Mucosa of descending colon (tissue), 3 donors: ENCODE measurements at regions not wholly inside any gene's neighbourhood (a gene's known extent, or its start where the extent isn't known, plus 50 kb on each side); places are given as distances from the start of the nearest gene placed in this dataset.
A peak's percentile ranks its signal among the peaks of the same experiment; 100 is the strongest.

Experiments
- ATAC-seq: fragments of 200-7000 bp; cut with Tn5 transposase; one replicate; pipeline ENCODE4 v1.9.1; 2020; ENCODE audit warnings: mild to moderate bottlenecking, moderate library complexity
- DNase-seq, 3 donors: peaks; one replicate each; pipeline ENCODE4 v3.0.0-alpha.2; 2020
- H3K36me3 ChIP-seq: fragments of 200-600 bp; one replicate; pipeline ENCODE4 v1.8.0; 2021; ENCODE audit warnings: low read depth, mild to moderate bottlenecking
- H3K4me1 ChIP-seq: fragments of 200-600 bp; one replicate; pipeline ENCODE4 v1.8.0; 2021; ENCODE audit warnings: low read depth, mild to moderate bottlenecking
- H3K4me3 ChIP-seq: fragments of 200-600 bp; one replicate; pipeline ENCODE4 v1.8.0; 2021; ENCODE audit warnings: mild to moderate bottlenecking
- H3K9me3 ChIP-seq: fragments of 200-600 bp; one replicate; pipeline ENCODE4 v1.8.0; 2021; ENCODE audit warnings: mild to moderate bottlenecking
- intact Hi-C, 2 donors: fragments of 100-400 bp; cut with DNase I in 1 of 2; cut with micrococcal nuclease in 1 of 2; formaldehyde crosslinking; loops; one replicate each; pipeline versions ENCODE4 v1.11.0 to v1.11.1; 2022; cut with DNase I, micrococcal nuclease
- TF ChIP-seq, protein P1 (sequence below): fragments of 200-600 bp; IDR thresholded peaks from one replicate; pipeline ENCODE4 v1.8.0; 2022; ENCODE audit warnings: antibody characterized with exemption, mild to moderate bottlenecking
- donor health status: DM: no; HTN: no; CAD: no; lungs with moderate emphysema.
- donor health status: DM: no; HTN: no; CAD: no.
- donor health status: DM: no; HTN: yes; CAD: no.

DNA sequence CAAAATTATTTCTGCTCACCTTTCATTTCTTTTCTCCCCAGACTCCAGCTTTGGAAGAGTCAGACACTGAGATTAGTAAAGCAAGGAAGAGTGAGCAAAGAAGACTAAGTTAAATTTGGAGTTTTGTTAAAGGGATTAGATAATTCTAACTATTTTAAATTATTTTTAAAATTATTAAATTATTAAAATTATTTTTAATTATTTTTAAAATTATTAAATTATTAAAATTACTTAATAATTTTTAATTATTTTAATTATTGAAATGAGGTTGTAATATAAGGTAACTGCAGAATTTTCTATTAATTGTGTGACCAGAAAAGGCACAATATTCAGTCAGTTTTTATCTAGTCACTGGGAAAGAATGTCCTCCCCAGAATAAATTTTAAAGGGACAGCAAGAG is 185.0 kb upstream of the EOMES start:
- Histone ChIP-seq H3K4me1 (no peaks in the 10 kb centered on the region), H3K9me3 (no peaks in the 10 kb centered on the region), H3K4me3 (no peak overlapping the region), H3K36me3 (no peaks in the 10 kb centered on the region)
- TF ChIP-seq, protein P1, sequence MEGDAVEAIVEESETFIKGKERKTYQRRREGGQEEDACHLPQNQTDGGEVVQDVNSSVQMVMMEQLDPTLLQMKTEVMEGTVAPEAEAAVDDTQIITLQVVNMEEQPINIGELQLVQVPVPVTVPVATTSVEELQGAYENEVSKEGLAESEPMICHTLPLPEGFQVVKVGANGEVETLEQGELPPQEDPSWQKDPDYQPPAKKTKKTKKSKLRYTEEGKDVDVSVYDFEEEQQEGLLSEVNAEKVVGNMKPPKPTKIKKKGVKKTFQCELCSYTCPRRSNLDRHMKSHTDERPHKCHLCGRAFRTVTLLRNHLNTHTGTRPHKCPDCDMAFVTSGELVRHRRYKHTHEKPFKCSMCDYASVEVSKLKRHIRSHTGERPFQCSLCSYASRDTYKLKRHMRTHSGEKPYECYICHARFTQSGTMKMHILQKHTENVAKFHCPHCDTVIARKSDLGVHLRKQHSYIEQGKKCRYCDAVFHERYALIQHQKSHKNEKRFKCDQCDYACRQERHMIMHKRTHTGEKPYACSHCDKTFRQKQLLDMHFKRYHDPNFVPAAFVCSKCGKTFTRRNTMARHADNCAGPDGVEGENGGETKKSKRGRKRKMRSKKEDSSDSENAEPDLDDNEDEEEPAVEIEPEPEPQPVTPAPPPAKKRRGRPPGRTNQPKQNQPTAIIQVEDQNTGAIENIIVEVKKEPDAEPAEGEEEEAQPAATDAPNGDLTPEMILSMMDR = no peak
- DNase-seq (no peak), ATAC-seq (no peak)
- intact Hi-C loops = no loop called here

DNA sequence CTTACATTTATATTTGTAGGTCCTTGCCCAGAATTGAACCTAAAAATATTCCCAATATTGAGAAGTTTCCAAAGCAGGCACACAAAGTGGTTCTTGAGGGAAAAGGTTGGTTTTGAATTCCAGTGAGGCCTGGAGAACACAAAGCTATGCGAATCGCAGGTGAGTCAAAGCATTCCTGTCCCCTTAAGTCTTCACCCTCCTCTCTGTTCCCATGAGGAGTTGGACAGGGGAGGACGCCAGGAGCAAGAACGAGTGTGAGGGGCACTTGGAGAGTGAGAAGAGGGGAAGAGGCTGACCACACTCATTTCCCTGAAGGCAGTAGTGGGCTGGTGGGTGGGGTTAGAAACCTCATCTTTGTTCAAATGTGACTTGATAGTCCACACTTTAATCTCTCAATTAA is 185.8 kb upstream of the EOMES start:
- ATAC-seq = no peak
- no peaks in the 10 kb centered on the region for H3K4me1 ChIP-seq
- TF ChIP-seq, protein P1 = no peak
- DNase-seq = no peak
- intact Hi-C loops = no loop called here
- no peak overlapping the region for H3K4me3 ChIP-seq
- no peaks in the 10 kb centered on the region for H3K36me3 ChIP-seq
- H3K9me3 ChIP-seq = no peaks in the 10 kb centered on the region

DNA sequence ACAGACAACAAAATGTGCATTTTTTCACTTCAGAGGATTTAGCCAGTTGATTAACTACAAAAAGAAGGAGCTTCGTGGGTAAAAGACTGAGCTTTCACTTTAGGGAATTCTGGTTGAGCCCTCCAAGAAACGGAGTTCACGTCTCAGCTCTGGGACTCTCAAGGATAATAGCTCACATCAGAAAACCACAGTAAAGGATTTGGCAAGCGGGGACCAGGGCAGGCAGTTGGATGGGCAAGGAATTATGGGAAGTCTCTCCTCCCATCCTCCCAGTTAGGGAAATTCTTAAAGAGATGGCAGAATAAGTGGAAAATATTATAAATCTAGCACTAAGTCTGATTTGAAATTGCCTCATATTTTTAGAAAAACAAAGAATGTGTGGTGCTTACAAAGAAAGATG is 188.3 kb upstream of the EOMES start:
- ATAC-seq (no peak), DNase-seq (no peak)
- Histone ChIP-seq H3K4me1 (no peaks in the 10 kb centered on the region), H3K36me3 (no peaks in the 10 kb centered on the region), H3K4me3 (no peak overlapping the region), H3K9me3 (no peaks in the 10 kb centered on the region)
- intact Hi-C loops = no loop called here
- TF ChIP-seq, protein P1 = no peak

DNA sequence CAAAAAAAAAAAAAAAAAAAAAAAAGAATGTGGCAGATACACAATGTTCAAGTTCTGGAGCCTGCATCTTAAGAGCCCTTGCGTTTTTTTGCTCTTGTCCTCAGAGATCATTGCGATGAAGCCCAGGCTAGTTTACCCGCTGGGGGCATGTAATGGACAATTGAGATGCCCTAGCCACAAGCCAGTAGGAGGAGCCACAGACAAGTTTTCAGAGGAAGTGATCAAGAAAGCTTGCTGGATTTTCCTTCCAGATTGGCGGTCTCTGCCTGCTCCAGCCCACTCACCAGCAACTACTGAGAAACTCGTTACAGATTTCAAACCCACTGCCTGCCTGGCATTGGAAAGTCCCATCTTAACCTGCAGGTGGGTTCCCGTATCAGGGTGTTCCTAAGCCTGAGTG is 192.1 kb upstream of the EOMES start:
- DNase-seq = peak in 1 of 3 donors; percentile 28
- ATAC-seq = no peak
- no peaks in the 10 kb centered on the region for H3K9me3 ChIP-seq
- TF ChIP-seq, protein P1 = no peak
- no peaks in the 10 kb centered on the region for H3K4me1 ChIP-seq
- H3K36me3 ChIP-seq = no peaks in the 10 kb centered on the region
- intact Hi-C loops = no loop called here
- H3K4me3 ChIP-seq = no peak overlapping the region

DNA sequence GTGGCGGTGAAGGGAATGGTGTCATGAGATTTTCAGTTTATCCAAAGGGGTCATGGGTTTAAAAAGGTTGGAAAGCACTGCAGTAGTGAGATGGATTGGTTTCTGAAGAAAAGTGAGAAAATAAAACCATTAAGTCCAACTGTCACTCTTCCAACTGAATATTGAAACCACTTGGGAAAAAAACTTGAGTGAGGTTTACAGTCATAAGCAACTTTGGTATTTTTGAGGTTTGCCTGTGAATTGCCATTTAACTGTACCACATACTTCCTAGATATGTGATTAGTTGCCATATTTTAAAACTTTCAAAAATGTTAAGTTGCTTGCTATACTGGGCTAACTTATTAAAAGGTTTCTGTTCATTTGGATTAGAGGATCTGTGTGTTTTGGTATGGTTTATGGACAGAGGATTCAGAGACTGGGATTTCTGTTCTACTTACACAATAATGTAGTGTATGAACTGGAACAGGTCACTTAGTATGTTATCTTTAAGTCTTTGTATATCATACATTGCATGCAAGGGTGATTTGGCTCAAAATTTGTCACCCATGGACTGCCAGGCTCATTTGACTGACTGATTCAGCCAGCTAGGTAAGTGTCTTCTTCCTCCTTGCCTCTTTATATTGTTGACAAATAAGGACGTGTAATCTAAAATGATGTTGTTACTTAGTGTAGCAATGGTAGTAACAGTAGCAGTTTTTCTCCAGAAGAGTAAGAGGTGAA is 201.4 kb upstream of the EOMES start:
- intact Hi-C loops = no loop called here
- H3K4me1 ChIP-seq = no peaks in the 10 kb centered on the region
- ATAC-seq (no peak), DNase-seq (no peak)
- no peaks in the 10 kb centered on the region for H3K36me3 ChIP-seq
- no peaks in the 10 kb centered on the region for H3K9me3 ChIP-seq
- TF ChIP-seq, protein P1 = no peak
- H3K4me3 ChIP-seq = no peak overlapping the region

DNA sequence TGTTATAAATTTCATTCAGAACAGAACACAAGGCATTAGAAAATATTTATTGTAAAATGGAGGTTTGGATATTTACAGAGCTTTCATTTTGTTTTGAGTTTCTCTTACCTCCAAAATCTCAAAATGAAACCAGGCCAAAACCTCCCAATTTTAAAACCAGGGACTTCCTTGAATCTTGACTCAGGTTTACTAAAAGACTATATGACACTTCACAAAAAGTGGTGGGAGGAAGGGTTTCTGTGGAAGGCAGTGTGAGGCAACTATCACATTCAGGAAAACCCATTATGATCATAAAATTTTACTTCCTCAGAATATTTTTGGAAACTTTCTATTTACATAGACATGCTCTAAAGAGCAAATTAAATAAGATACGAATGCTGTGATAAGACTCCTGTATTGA is 205.8 kb upstream of the EOMES start:
- no peaks in the 10 kb centered on the region for H3K4me1 ChIP-seq
- DNase-seq (no peak), ATAC-seq (no peak)
- TF ChIP-seq, protein P1 = no peak
- no peak overlapping the region for H3K4me3 ChIP-seq
- no peaks in the 10 kb centered on the region for H3K36me3 ChIP-seq
- H3K9me3 ChIP-seq = no peaks in the 10 kb centered on the region
- intact Hi-C loops = no loop called here
